ENCODE measurements at regions not wholly inside any gene's neighbourhood (a gene's known extent, or its start where the extent isn't known, plus 50 kb on each side); places are given as distances from the start of the nearest gene placed in this dataset.
"Not testable (repeated sequence)": the region's sequence is repeated elsewhere in the genome, so short reads cannot be mapped to it uniquely, and the experiment has no call there.

DNA sequence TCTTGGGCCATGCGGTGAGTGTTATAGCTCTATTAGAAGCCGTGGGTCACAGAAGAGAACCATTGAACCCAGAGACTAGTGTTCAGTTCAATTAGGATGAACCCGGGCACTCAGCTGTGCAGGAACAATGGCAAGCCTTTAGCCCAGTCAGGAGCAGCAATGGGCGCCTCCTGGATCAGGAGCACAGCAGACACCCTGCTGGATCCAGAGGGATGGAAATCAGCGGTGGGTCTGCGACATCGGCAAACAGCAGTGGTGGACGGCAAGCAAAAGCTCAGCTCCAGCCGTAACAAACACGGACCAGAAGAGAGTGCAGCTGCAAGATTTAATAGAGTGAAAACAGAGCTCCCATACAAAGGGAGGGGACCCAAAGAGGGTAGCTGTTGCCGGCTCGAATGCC lies 228.3 kb upstream of the SPOPL start:
- not testable (repeated sequence) for DNase-seq (ENCODE audit: low spot score)

DNA sequence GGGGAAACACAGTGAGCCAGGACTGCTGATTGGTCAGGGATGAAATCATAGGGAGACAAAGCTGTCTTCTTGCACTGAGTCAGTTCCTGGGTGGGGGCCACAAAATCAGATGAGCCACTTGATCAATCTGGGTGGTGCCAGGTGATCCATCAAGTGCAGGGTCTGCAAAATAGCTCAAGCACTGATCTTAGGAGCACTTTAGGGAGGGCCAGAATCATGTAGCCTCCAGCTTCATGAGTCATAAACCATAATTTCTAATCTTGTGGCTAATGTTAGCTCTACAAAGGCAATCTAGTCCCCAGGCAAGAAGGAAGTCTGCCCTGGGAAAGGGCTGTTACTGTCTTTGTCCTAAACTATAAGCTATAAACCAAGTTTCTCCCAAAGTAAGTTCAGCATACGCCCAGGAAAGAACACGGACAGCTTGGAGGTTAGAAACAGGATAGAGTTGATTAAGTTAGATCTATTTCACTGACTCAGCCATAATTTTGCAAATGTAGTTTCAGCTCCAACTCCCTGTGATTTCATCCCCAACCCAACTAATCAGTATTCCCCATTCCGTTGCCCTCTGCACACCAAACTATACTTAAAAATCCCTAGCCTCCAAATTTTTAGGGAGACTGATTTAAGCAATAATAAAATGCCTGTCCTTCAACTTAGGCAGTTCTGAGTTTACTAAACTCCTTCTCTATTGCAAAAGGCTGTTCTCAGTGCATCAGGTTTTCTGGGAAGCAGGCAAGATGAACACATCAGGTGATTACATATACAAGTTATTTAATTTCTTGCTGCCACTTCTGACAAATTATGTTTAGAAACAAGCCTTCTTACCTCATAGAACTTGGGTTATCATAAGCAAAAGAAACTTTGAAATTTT lies 226.9 kb upstream of the SPOPL start:
- DNase-seq (ENCODE audit: low spot score), result no peak

DNA sequence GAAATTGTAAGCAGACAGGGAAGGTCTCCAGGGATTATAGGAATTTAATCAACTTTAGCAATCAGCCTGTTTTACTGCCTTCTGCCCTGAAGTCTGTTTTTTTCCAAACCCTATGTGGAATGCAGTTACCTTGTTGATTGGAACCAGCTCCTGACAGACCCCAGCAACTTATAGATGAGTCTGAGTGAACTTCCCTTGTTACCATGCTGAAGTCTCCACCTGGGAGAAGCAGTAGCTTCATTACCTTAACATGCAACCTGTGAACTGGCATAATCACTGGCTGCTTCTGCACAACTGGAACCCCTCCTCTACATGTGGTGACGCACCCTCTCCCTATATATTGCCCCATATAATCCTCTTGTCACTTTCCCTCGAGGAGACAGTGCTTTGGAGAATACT lies 226.3 kb upstream of the SPOPL start:
- no peak for DNase-seq (ENCODE audit: low spot score)

DNA sequence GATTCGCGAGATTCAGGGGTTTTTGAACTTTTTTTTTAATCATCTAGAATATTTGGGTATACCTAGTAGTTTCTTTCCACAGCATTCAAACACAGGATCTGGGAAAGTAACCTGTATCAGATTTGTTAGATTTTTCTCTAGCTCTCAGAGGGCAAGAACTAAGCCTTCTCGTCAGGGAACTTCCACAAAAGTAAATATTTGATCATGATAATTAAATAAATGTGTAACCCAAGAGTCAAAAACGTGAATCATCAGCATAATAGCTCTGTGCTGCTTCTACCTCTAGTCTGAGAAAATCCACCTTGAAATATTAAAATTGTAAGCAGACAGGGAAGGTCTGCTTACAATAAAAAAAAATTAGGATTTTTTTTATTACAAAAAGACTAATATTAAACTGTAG lies 225.7 kb upstream of the SPOPL start:
- no peak for DNase-seq (ENCODE audit: low spot score)

DNA sequence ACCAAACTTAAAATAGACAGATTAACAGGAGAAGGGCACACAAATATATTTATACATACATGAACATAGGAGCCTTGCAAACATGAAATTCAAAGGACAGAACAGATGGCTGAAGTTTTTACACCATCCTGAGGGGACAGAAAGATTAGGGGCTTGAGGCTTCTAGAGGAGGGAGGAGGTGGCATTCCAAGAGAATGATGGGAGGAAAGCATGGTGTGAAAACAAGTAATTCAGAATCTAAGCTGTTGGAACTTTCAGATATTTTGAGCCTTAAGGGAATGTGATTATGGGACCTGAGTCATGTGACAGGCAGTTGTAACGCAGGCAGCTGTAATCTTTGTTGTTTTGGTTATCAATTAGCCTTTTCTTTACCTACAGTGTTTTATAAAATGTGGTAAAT lies 225.2 kb upstream of the SPOPL start:
- DNase-seq (ENCODE audit: low spot score), result no peak

DNA sequence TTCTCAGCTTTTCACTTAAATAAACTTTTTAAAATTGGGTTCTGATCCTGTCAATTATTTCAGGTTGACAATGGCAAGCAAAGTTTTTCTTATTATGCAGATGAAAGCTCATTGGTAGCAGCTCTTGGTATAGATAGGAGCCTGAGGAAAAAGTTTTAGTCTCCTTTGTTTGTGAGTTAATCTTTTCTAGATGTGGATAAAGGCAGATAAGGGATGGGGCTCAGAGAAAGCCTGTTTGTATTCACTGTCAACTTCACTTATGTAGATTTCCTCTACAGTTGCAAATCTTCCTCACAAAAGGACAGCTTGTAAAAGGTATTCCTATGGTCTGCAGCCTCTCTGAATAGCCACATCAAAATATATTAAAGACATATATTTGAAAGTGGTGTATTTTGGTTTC lies 224.5 kb upstream of the SPOPL start:
- DNase-seq (ENCODE audit: low spot score), result no peak

DNA sequence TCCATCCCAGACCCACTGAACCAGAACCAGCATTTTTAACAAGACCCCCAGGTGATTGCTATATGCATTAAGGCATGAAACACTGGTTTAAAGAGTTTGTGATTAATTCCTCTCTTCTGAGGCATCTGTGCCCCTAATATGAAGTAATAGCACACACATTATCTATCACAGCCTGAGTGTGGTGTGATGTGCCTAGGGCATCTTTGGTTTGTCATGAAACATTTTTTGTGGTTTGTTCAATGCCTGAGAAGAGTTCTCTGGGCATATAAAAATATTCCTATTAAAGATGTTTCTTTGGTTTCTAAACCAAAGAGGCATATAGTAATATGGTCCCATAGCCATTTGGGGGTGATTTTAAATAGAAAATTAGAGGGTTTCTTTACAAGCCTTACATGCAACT lies 221.7 kb upstream of the SPOPL start:
- no peak for DNase-seq (ENCODE audit: low spot score)

DNA sequence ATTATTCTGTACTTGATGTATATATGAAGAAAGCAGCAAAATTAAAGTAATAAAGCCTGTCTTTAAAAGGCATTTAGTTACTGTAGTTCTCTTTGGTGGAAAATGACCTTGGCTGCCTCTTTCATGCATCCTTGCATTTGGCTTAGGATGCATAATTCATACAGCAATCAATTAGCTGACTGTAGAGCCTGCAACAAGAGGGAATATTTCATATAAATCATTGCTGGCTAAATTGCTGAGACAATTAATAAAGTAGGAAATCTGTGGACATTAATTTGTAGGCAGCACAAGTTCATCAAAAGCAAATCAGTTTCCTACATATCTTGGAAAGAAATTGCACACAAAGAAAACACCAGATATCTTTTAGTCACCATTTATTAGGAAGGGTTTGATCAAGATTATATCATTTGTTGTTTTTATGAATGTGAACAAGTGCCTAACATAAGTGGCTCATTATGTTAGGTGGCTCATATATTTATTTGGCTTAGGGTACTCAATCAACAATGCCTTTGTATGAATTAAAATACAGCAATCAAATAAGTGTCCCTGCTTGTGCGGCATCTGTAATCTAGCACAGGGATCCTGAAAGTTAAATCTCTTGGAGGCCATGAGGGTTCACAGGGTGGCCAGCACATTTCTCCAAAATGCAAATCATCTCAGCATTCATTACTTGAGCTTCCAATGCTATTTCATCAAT lies 220.4 kb upstream of the SPOPL start:
- no peak for DNase-seq (ENCODE audit: low spot score)

DNA sequence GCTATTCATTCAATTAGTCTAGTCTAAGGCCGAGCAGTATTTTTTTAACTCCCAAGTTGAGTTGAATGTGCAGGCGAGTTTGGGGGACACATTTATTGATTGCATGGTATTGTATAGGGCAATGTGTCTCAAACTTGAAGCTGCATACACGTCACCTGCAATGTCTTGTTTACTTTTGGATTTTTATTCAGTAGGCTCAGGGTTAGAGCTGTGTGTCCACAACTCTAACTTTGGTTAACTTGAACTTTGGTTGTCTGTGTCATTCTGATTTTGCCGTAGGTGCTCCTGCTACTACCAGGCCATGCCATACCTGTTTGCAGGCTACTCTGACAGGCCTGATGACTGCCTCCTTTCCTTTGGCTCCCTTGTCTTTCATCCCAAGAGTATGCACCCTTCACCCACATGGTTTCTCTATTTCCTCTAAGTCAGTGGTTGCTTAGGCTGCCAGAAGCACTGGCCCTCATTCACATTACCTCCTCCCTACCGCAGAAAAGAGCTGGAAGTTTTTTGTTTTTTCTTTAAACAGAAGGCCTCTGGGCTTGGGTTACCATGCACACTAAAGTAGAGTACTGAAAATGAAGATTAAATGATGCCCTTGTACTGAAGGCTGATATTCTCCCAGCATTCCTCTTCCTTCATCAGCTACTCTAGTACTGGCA lies 219.4 kb upstream of the SPOPL start:
- DNase-seq (ENCODE audit: low spot score), result no peak

DNA sequence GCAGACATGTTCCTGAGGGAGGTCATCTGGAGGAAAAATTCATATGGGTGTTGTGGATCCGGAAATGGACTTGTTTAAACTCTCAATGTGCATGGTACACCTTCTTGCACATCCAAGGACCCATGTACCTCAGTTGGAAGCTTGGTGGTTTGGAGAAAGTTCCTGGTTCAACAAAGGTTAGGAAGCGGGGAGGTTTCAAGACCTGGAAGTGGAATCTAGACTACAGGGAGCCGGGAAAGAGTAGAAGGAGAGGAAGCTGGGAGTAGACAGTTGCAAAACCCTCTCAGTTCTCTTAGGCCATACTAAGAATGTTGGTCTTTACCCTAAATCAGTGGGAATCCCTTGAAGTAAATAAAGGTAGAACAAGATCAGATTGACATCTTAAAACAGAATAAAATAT lies 209.8 kb upstream of the SPOPL start:
- DNase-seq (ENCODE audit: low spot score), result no peak

DNA sequence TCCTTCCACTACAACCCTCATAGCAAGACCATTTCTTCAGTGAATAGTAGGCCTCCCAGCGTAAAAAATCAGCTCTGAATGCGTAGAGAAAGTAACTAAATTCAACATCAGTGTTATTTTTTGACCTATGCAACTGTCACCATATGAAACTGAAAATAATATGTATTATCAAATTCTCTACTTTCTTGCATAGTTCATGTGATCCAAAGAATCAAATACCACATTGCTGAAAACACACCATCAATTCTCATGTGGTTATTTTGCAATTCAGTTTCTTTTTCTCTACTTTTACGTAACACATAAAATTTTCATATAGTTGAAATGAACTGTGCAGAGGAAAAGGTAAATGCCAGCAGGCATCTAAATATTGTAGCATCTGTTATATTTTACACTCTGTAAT lies 208.5 kb upstream of the SPOPL start:
- no peak for DNase-seq (ENCODE audit: low spot score)

DNA sequence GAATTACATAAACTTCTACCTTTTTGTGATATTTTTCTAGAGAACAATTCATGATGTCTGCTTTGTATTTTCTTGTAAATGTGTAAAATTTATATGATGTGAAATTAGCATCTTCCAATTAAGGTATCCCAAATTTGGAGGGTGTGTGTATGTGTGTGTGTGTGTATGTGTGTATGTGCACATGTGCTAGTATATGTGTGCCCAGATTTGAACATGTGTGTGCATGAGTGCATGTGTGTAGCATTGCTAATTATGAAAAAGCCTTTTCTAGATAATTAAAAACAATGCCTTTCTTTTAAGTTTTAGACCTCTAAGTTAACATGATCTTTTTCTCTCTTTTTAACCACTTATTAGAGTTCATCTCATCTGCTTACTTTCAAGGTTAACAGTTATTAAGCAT lies 208.0 kb upstream of the SPOPL start:
- no peak for DNase-seq (ENCODE audit: low spot score)

DNA sequence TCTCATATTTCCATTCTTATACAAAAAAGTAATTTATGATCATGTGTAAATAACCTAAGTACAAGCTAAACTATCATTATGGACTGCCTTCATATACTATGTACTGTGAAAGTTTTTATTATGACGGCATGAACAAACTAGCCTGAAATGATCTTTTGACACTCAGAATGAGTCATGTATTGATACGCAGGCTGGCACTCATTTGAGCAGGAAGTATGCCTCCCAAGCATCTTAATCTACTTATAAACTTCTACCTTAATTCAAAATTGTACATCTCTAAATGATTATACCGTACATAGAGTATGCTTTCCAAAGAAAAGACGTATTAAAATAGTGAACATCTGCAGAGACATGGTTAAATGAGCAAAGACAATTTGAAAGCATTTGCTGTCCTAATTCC lies 207.1 kb upstream of the SPOPL start:
- DNase-seq (ENCODE audit: low spot score), result no peak

DNA sequence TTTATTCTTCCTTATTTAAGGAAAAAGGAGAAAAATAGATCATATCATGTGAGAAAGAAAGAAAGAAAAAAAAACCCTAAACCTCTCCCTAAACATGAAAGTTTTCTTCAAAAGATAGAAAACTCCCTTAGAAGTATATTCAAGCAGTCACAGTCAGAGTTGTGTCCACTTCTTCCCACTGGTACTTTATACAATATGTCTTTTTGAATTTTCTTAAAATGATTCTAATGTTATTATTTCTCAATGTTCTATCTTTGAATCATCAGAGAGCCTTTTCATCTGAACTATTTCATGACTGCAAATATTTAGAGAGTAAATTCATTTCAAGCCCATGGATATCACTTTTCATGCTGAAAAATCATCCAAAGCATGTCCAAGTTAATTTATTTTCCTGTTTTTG lies 205.2 kb upstream of the SPOPL start:
- no peak for DNase-seq (ENCODE audit: low spot score)

DNA sequence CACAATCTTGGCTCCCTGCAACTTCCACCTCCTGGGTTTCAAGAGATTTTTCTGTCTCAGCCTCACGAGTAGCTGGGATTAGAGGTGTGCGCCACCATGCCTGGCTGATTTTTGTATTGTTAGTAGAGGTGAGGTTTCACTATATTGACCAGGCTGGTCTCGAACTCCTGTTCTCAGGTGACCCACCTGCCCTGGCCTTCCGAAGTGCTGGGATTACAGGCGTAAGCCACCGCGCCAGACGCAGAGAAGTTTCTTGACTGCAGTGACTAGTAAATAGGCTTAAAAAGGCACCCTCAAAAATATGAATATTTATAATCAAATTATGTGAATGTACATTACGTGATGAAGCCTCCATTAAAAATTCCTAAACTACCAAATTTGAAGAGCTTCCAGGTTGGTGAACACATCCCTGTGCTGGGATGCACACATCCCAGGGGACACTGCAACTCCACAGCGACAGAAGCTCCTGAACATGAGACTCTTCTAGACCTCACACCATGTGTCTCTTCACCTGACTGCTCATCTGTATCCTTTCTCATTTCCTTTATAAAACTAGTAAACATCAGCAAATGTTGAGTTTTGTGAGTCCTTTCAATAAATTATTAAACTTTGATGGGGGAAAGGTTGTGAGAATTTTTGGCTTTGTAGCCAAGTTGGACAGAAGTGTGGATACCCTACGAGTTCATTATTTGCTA lies 203.3 kb upstream of the SPOPL start:
- DNase-seq (ENCODE audit: low spot score), result no peak

DNA sequence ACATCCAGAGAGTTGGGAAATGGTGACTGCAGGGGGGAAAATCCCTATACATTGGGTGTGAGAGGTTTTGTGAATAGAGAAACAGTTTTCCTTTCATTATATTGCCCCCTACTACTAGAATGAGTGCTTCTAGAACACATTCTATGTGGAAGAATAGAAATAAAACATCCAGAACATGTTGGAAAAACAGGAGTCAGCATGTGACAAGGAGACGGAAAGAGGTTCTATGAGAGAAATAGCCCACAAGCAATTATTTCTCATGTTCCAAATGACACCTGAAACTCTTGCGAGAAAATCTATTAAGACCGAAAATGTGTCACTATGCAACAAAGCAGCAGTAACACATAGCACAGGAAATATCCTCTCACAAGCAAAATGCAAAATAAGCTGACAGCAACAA lies 202.7 kb upstream of the SPOPL start:
- no peak for DNase-seq (ENCODE audit: low spot score)

DNA sequence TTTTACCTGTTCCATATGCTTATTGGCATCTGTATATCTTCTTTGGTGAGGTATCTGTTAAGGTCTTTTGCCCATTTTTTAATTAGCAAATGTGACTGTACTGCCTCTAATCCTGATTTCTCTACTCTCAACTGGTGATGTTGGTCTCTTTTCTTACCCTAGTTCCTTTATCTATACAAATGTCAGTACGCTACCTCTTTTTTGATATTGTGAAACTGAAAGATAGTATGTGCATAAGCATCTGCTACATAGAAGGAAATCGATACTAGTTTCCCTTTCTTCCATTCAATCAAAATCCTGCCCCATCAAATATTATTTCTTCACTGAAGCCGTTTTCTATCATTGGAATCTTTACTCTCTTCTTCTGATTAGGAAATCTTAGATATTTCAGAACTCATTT lies 194.9 kb upstream of the SPOPL start:
- no peak for DNase-seq (ENCODE audit: low spot score)

DNA sequence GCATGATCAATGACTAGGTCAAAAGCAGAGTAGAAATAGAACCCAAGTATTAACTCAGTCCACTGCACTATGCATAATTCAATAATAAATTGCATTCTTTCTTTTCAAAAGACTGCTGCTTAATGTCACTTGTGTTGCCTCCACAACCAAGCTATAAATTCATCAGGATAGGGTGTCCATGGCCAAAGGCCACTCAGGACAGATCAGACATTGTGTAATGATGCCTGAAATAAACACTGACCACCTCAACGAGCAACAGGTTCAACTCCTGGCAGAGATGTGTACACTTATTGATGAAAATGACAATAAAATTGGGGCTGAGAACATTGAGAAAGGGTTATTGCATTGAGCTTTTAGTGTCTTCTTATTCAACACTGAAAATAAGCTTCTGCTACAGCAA lies 194.5 kb upstream of the SPOPL start:
- peak; percentile 12 for DNase-seq (ENCODE audit: low spot score)

DNA sequence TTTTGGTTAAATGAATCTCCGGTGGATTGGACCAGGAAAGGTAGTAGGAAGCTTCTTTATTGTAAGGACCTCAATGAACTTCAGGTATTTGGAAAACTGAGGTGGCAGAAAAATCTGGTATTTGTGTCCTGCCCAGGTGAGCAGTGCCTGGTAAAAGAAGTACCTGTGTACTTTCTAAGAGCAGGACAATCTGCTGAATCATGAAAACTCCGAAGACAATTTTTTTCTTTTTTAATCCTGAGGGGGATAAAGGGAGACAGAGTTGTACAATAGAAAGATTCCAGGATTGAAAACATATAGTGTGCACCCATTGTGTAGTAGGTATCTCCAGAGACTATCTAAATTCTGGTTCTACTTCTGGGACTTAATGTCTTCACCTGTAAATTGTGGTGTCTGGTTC lies 191.8 kb upstream of the SPOPL start:
- DNase-seq (ENCODE audit: low spot score), result no peak

DNA sequence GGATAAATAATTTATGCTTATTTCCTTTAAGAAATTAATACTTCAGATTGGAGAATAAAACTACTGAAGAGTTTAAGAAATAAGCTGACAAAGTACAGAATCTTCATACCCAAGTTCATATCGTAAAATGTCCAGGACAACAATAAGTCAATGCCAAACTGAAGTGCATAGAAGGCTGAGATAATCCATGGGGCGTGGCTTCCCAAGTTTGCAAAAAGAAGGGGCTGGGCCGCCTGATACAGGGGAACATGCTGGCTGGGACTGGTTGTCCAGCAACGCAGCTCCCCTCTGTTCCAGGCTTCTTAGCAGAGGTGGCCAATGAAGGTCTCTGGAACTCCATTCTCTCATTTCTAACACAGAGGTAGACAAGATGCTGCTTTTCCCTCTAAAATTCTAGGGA lies 189.5 kb upstream of the SPOPL start:
- no peak for DNase-seq (ENCODE audit: low spot score)

DNA sequence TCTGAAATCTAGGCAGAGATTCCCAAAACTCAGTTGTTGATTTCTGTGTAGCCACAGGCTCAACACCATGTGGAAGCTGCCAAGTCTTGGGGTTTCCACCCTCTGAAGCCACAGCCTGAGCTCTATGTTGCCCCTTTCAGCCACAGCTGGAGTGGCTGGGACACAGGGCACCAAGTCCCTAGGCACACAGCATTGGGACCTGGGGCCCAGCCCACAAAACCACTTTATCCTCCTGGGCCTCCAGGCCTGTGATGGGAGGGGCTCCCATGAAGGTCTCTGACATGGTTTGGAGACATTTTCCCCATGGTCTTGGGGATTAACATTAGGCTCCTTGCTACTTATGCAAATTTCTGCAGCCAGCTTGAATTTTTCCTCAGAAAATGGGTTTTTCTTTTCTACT lies 186.0 kb upstream of the SPOPL start:
- not testable (repeated sequence) for DNase-seq (ENCODE audit: low spot score)

DNA sequence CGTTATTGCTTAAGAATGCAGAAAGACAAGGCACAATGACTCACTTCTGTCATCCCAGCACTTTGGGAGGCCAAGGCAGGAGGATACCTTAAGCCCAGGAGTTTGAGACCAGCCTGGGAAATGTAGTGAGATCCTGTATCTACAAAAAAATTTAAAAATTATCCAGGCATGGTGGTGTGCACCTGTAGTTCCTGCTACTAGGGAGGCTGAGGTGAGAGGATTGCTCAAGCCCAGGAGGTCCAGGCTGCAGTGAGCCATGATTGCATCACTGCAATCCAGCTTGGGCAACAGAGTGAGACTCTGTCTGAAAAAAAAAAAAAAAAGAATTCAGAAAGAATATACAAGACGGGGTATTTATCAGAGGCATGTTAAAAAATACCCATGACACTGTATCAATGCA lies 182.0 kb upstream of the SPOPL start:
- DNase-seq (ENCODE audit: low spot score), result no peak

DNA sequence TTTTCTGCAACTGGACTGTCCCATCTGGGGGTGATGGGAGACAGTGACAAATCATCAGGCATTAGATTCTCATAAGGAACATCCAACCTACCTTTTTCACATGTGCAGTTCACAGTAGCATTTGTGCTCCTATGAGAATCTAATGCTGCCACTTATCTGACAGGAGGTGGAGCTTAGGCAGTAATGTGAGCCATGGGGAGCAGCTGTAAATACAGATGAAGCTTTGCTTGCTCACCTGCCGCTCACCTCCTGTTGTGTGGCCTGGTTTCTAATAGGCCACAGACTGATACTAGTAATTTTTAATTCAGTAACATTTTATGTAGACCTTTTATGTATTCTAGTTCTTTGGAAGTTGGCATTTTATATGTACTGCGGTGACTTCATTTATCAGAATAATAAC lies 180.1 kb upstream of the SPOPL start:
- DNase-seq (ENCODE audit: low spot score), result no peak
